ENCODE measurements at regions not wholly inside any gene's neighbourhood (a gene's known extent, or its start where the extent isn't known, plus 50 kb on each side); places are given as distances from the start of the nearest gene placed in this dataset.

GRCh38 chr12:78622529-78623195 lies 241.9 kb upstream of the SYT1 start:
- TF ChIP-seq CTCF (conservative IDR thresholded peaks at IDR 0.05; ENCODE audit: control insufficient read depth, insufficient read depth, low read depth, low read length), result no peak
- no peak for DNase-seq (ENCODE audit: low read depth)
- H3K4me3 ChIP-seq (ENCODE audit: control insufficient read depth, low read depth, low read length), result no peak overlapping the region

DNA sequence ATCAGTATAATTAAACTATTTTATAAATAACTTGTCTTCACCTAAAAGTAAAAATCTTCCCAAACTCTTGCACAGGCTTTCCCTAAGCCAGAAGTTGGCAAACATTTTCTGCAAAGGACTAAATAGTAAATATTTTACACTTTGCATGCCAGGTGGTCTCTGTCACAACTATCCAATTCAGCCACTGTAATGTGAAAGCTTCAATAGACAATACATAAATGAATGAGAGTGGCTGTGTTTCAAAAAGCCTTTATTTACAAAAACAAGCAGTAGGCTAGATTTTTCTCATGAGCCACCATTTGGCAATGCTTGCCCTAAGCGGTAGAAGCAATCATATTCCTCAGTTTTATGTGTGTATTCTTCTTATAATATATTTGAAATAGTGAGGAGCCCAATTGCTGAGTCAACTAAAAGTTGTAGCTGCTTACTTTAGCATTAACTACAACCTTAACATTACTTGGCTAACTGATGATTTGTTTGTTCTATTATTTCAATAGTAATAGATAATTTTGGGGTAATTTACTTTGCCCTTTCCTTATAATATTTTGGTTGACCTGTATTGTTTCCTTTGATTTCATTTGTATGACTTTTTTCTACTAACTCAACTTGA lies 236.0 kb upstream of the SYT1 start:
- no peak for TF ChIP-seq CTCF (conservative IDR thresholded peaks at IDR 0.05; ENCODE audit: control insufficient read depth, insufficient read depth, low read depth, low read length)
- no peak for DNase-seq (ENCODE audit: low read depth)
- no peak overlapping the region for H3K4me3 ChIP-seq (ENCODE audit: control insufficient read depth, low read depth, low read length)

DNA sequence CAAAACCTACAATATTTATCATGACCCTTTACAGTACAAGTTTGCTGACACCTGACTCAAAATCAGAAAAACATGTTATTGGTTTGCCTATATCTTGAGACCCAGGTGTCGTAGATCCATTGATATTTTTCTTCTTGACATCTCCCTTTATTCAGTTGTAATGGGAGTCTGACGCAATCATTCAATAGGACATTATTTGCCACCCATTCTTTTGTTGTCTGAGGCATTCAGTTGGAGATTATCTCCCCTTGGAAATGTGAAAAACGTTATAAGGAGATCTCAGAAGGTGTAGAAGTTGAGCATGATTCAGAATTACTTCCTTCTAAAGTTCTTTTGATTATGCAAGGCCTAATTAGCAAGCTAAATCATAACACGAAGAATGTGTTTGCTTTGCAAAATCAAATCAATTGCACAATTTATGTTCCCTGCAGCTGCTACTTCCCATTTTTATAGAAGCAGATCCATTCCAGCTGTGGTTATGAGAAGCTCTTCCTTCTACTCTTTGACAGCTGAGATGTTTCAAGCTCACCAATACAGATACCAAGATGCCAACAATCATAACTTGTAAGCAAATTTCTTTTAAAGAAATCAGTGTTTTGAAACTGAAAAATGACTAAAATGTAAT lies 228.2 kb upstream of the SYT1 start:
- no peak overlapping the region for H3K4me3 ChIP-seq (ENCODE audit: control insufficient read depth, low read depth, low read length)
- TF ChIP-seq CTCF (conservative IDR thresholded peaks at IDR 0.05; ENCODE audit: control insufficient read depth, insufficient read depth, low read depth, low read length), result no peak
- peak; percentile 12 for DNase-seq (ENCODE audit: low read depth)

- no peak for TF ChIP-seq CTCF (conservative IDR thresholded peaks at IDR 0.05; ENCODE audit: control insufficient read depth, insufficient read depth, low read depth, low read length)
- DNase-seq (ENCODE audit: low read depth), result peak; percentile 20
- no peak overlapping the region for H3K4me3 ChIP-seq (ENCODE audit: control insufficient read depth, low read depth, low read length)
Measured at GRCh38 chr12:78641837-78642423, 222.6 kb upstream of the SYT1 start.

DNA sequence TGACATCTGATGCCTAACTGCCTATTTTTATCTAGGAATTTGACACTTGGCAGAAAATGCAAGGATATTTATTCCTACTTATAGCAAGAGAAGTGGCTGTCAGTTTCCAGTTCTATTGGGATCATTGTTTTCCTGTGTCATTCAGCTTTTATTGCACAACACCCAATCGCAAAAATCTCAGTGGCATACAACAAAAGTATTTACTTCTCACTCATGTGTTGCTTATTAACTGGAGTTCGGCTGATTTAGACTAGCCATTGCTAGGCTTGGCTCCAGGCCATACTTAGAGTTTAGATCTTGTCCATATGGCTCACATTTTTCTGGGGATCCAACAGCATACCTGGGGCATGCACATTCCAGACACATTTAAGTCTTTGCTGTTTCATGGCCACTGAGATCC lies 218.6 kb upstream of the SYT1 start:
- TF ChIP-seq CTCF (conservative IDR thresholded peaks at IDR 0.05; ENCODE audit: control insufficient read depth, insufficient read depth, low read depth, low read length), result no peak
- H3K4me3 ChIP-seq (ENCODE audit: control insufficient read depth, low read depth, low read length), result no peak overlapping the region
- peak; percentile 8 for DNase-seq (ENCODE audit: low read depth)

DNA sequence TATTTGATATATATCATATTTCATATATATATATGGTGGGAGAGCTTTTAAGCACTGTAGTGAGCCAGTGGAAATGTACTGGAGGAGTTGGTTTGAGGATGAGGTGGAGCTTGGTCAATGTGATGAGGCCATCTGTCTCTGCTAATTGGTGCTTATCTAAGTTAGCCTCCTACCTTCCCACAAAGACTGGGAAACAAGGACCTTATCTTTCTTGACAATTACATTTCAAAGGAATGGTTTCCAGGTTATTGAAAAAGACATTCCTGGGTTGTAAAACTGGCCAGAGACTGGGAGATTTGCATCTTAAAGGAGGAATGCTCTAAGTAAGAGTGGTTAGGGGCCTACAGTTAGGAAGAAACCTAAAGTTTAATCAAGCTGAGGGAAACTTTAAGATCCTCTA lies 212.8 kb upstream of the SYT1 start:
- TF ChIP-seq CTCF (conservative IDR thresholded peaks at IDR 0.05; ENCODE audit: control insufficient read depth, insufficient read depth, low read depth, low read length), result no peak
- DNase-seq (ENCODE audit: low read depth), result no peak
- H3K4me3 ChIP-seq (ENCODE audit: control insufficient read depth, low read depth, low read length), result no peak overlapping the region
